Tibial artery (tissue), 4 donors: ENCODE measurements at regions not wholly inside any gene's neighbourhood (a gene's known extent, or its start where the extent isn't known, plus 50 kb on each side); places are given as distances from the start of the nearest gene placed in this dataset.

Experiments
- DNase-seq, 2 donors: peaks; one replicate each; pipeline ENCODE4 v3.0.0-alpha.2; 2019
- H3K27ac ChIP-seq, 2 donors: fragments of 200-600 bp; sonication (generic) in 1 of 2; 1 replicate in 1 of 2; 2 replicates in 1 of 2; pipeline ENCODE4 v1.5.1; 2018 to 2019; ENCODE audit warnings: mild to moderate bottlenecking in 1 of 2
- H3K27me3 ChIP-seq, 2 donors: fragments of 200-600 bp; sonication (generic) in 1 of 2; one replicate each; pipeline versions ENCODE4 v1.5.1 to v1.6.0; 2016 to 2019
- H3K36me3 ChIP-seq, 3 donors: fragments of 200-600 bp; sonication (generic) in 2 of 3; one replicate each; pipeline ENCODE4 v1.5.1; 2016 to 2019; ENCODE audit warnings: mild to moderate bottlenecking in 2 of 3
- H3K4me1 ChIP-seq, 4 donors: fragments of 200-600 bp; sonication (generic) in 2 of 4; 1 replicate in 3 of 4; 2 replicates in 1 of 4; pipeline ENCODE4 v1.5.1; 2016 to 2019
- H3K4me3 ChIP-seq, 2 donors: fragments of 200-600 bp; sonication (generic) in 1 of 2; 1 replicate in 1 of 2; 2 replicates in 1 of 2; pipeline ENCODE4 v1.5.1; 2018 to 2019; ENCODE audit warnings: mild to moderate bottlenecking in 2 of 2
- H3K9me3 ChIP-seq, 3 donors: fragments of 200-600 bp; sonication (generic) in 1 of 3; one replicate each; pipeline ENCODE4 v1.5.1; 2016 to 2019
- CTCF ChIP-seq, 2 experiments: fragments of 200-600 bp in 1 of 2; fragments of 450-650 bp in 1 of 2; IDR thresholded peaks; one replicate each; pipeline ENCODE4 v1.5.1; 2017 to 2019; ENCODE audit warnings: antibody characterized with exemption in 2 of 2, mild to moderate bottlenecking in 1 of 2, moderate library complexity in 1 of 2
- intact Hi-C: fragments of 100-400 bp; cut with DNase I; formaldehyde crosslinking; loops from one replicate; pipeline ENCODE4 v1.15.0; 2023; ENCODE audit warnings: low total_unique reads

GRCh38 chr2:15703365-15703869 is 111.7 kb downstream of the DDX1 start:
- no peak for DNase-seq
- no peak overlapping the region for H3K4me3 ChIP-seq
- no peaks in the 10 kb centered on the region for H3K36me3 ChIP-seq
- no peak for TF ChIP-seq CTCF (IDR thresholded peaks at IDR 0.05)
- intact Hi-C loops = no loop called here
- no peaks in the 10 kb centered on the region for H3K4me1 ChIP-seq
- no peaks in the 10 kb centered on the region for H3K9me3 ChIP-seq
- H3K27ac ChIP-seq = no peak overlapping the region
- no peaks in the 10 kb centered on the region for H3K27me3 ChIP-seq

GRCh38 chr2:15704086-15704787 is 112.6 kb downstream of the DDX1 start:
- H3K9me3 ChIP-seq = no peaks in the 10 kb centered on the region
- H3K27me3 ChIP-seq = no peaks in the 10 kb centered on the region
- H3K4me3 ChIP-seq = no peak overlapping the region
- intact Hi-C loops = no loop called here
- H3K27ac ChIP-seq = no peak overlapping the region
- no peaks in the 10 kb centered on the region for H3K4me1 ChIP-seq
- DNase-seq = no peak
- no peaks in the 10 kb centered on the region for H3K36me3 ChIP-seq
- TF ChIP-seq CTCF (IDR thresholded peaks at IDR 0.05) = no peak

- no peaks in the 10 kb centered on the region for H3K9me3 ChIP-seq
- intact Hi-C loops = no loop called here
- H3K27me3 ChIP-seq = no peaks in the 10 kb centered on the region
- H3K27ac ChIP-seq = no peak overlapping the region
- no peak for DNase-seq
- H3K4me1 ChIP-seq = no peaks in the 10 kb centered on the region
- H3K4me3 ChIP-seq = no peak overlapping the region
- no peak for TF ChIP-seq CTCF (IDR thresholded peaks at IDR 0.05)
- no peaks in the 10 kb centered on the region for H3K36me3 ChIP-seq
Observed at GRCh38 chr2:15704788-15705115, 113.1 kb downstream of the DDX1 start.

- no peaks in the 10 kb centered on the region for H3K27me3 ChIP-seq
- H3K36me3 ChIP-seq = no peaks in the 10 kb centered on the region
- H3K9me3 ChIP-seq = no peaks in the 10 kb centered on the region
- no peak overlapping the region for H3K27ac ChIP-seq
- no peaks in the 10 kb centered on the region for H3K4me1 ChIP-seq
- no peak for TF ChIP-seq CTCF (IDR thresholded peaks at IDR 0.05)
- intact Hi-C loops = no loop called here
- no peak for DNase-seq
- no peak overlapping the region for H3K4me3 ChIP-seq
Observed at GRCh38 chr2:15705310-15705709, 113.6 kb downstream of the DDX1 start.

- no peak for DNase-seq
- H3K27ac ChIP-seq = no peak overlapping the region
- intact Hi-C loops = no loop called here
- H3K27me3 ChIP-seq = no peaks in the 10 kb centered on the region
- H3K36me3 ChIP-seq = no peaks in the 10 kb centered on the region
- no peak for TF ChIP-seq CTCF (IDR thresholded peaks at IDR 0.05)
- H3K4me3 ChIP-seq = no peak overlapping the region
- H3K9me3 ChIP-seq = no peaks in the 10 kb centered on the region
- no peaks in the 10 kb centered on the region for H3K4me1 ChIP-seq
Observed at GRCh38 chr2:15705839-15706386, 114.2 kb downstream of the DDX1 start.
